H9 (cell line): ENCODE measurements at regions not wholly inside any gene's neighbourhood (a gene's known extent, or its start where the extent isn't known, plus 50 kb on each side); places are given as distances from the start of the nearest gene placed in this dataset.

Experiments used
- DNase-seq: peaks from one replicate; pipeline ENCODE4 v3.0.0-alpha.2; 2017
- H2AFZ ChIP-seq: one replicate; pipeline ENCODE4 v1.6.1; 2013; ENCODE audit warnings: mild to moderate bottlenecking, low read length, control low read depth, moderate library complexity
- H2AK5ac ChIP-seq: 2 replicates; pipeline ENCODE4 v1.6.1; 2013; ENCODE audit warnings: low read length, control low read depth, mixed read lengths; ENCODE audit not compliant: insufficient read length
- H2BK120ac ChIP-seq: one replicate; pipeline ENCODE4 v1.6.1; 2013; ENCODE audit warnings: low read depth, mild to moderate bottlenecking, low read length, control low read depth, inconsistent platforms; ENCODE audit not compliant: poor library complexity, severe bottlenecking
- H2BK12ac ChIP-seq: 2 replicates; pipeline ENCODE4 v1.6.1; 2013; ENCODE audit warnings: low read length, control low read depth, mixed read lengths, low read depth; ENCODE audit not compliant: insufficient read length
- H2BK15ac ChIP-seq: 2 replicates; pipeline ENCODE4 v1.6.1; 2013; ENCODE audit warnings: low read depth, low read length, control low read depth
- H2BK20ac ChIP-seq: one replicate; pipeline ENCODE4 v1.6.1; 2013; ENCODE audit warnings: low read depth, mild to moderate bottlenecking, low read length, control low read depth, inconsistent platforms; ENCODE audit not compliant: poor library complexity, severe bottlenecking
- H2BK5ac ChIP-seq: 2 replicates; pipeline ENCODE4 v1.6.1; 2013; ENCODE audit warnings: low read length, control low read depth, mixed read lengths; ENCODE audit not compliant: insufficient read length
- H3K14ac ChIP-seq: 2 replicates; pipeline ENCODE4 v1.6.1; 2013; ENCODE audit warnings: low read length, control low read depth; ENCODE audit not compliant: insufficient read depth
- H3K18ac ChIP-seq: 2 replicates; pipeline ENCODE4 v1.6.1; 2013; ENCODE audit warnings: low read depth, mild to moderate bottlenecking, mixed read lengths, low read length, control low read depth; ENCODE audit not compliant: insufficient read length
- H3K23ac ChIP-seq: 2 replicates; pipeline ENCODE4 v1.6.1; 2013; ENCODE audit warnings: low read length, control low read depth, mixed read lengths, low read depth; ENCODE audit not compliant: insufficient read length
- H3K23me2 ChIP-seq: 2 replicates; pipeline ENCODE4 v1.6.1; 2013; ENCODE audit warnings: low read depth, mild to moderate bottlenecking, mixed read lengths, low read length, control low read depth; ENCODE audit not compliant: insufficient read length, poor library complexity, severe bottlenecking
- H3K27ac ChIP-seq: 2 replicates; pipeline ENCODE4 v1.5.1; 2013; ENCODE audit warnings: low read length, control low read depth, mixed read lengths, low read depth; ENCODE audit not compliant: insufficient read length
- H3K27me3 ChIP-seq: 2 replicates; pipeline ENCODE4 v1.6.1; 2013; ENCODE audit warnings: low read length, control low read depth, inconsistent platforms; ENCODE audit not compliant: insufficient read depth
- H3K4ac ChIP-seq: 2 replicates; pipeline ENCODE4 v1.6.1; 2013; ENCODE audit warnings: low read depth, mild to moderate bottlenecking, control low read depth, inconsistent platforms, low read length, moderate library complexity
- H3K4me1 ChIP-seq: 2 replicates; pipeline ENCODE4 v1.6.1; 2013; ENCODE audit warnings: low read length, control low read depth, inconsistent platforms; ENCODE audit not compliant: insufficient read depth
- H3K4me2 ChIP-seq: 2 replicates; pipeline ENCODE4 v1.6.1; 2013; ENCODE audit warnings: low read length, control low read depth, mixed read lengths; ENCODE audit not compliant: insufficient read length, insufficient read depth
- H3K56ac ChIP-seq: 2 replicates; pipeline ENCODE4 v1.6.1; 2013; ENCODE audit warnings: low read depth, mild to moderate bottlenecking, mixed read lengths, low read length, control low read depth; ENCODE audit not compliant: insufficient read length
- H3K79me1 ChIP-seq: 2 replicates; pipeline ENCODE4 v1.6.1; 2013; ENCODE audit warnings: low read depth, mild to moderate bottlenecking, moderate library complexity, low read length, control low read depth, inconsistent platforms; ENCODE audit not compliant: insufficient read depth, poor library complexity, severe bottlenecking
- H3K79me2 ChIP-seq: 2 replicates; pipeline ENCODE4 v1.6.1; 2013; ENCODE audit warnings: low read length, control low read depth, inconsistent platforms; ENCODE audit not compliant: insufficient read depth
- H3K9ac ChIP-seq: 2 replicates; pipeline ENCODE4 v1.6.1; 2013; ENCODE audit warnings: low read length, control low read depth, mixed read lengths; ENCODE audit not compliant: insufficient read length; ENCODE audit errors: extremely low read depth
- H3K9me3 ChIP-seq: one replicate; pipeline ENCODE4 v1.6.1; 2013; ENCODE audit warnings: low read depth, low read length, inconsistent platforms; ENCODE audit not compliant: control insufficient read depth
- H3T11ph ChIP-seq: one replicate; pipeline ENCODE4 v1.6.1; 2013; ENCODE audit warnings: mild to moderate bottlenecking, low read length, control low read depth, inconsistent platforms
- H4K20me1 ChIP-seq: one replicate; pipeline ENCODE4 v1.6.1; 2013; ENCODE audit not compliant: control insufficient read depth, insufficient read length, insufficient read depth
- H4K5ac ChIP-seq: 2 replicates; pipeline ENCODE4 v1.6.1; 2013; ENCODE audit warnings: low read depth, mild to moderate bottlenecking, mixed read lengths, low read length, control low read depth; ENCODE audit not compliant: insufficient read length
- H4K8ac ChIP-seq: replicated peaks from 2 replicates; pipeline ENCODE4 v1.6.1; 2013; ENCODE audit warnings: low read length, control low read depth, mixed read lengths, low read depth; ENCODE audit not compliant: insufficient read length
- H4K91ac ChIP-seq: 2 replicates; pipeline ENCODE4 v1.6.1; 2013; ENCODE audit warnings: low read depth, mild to moderate bottlenecking, moderate library complexity, mixed read lengths, low read length, control low read depth; ENCODE audit not compliant: insufficient read length
- H3K27ac Mint-ChIP-seq, 3 experiments: 2 replicates in 2 of 3; 3 replicates in 1 of 3; pipeline ENCODE4 v1.8.0; 2020 to 2021; ENCODE audit warnings: mixed read lengths in 3 of 3, mild to moderate bottlenecking in 1 of 3, moderate library complexity in 1 of 3
- H3K27me3 Mint-ChIP-seq: 2 replicates; pipeline ENCODE4 v1.8.0; 2021; ENCODE audit warnings: low read depth, mild to moderate bottlenecking, moderate library complexity, mixed read lengths
- H3K36me3 Mint-ChIP-seq, 3 experiments: 2 replicates in 2 of 3; 3 replicates in 1 of 3; pipeline ENCODE4 v1.8.0; 2020 to 2021; ENCODE audit warnings: low read depth in 3 of 3, mixed read lengths in 3 of 3; ENCODE audit not compliant: insufficient read depth in 1 of 3
- H3K4me1 Mint-ChIP-seq, 2 experiments: 2 replicates each; pipeline ENCODE4 v1.8.0; 2020; ENCODE audit warnings: mixed read lengths in 2 of 2
- H3K4me3 Mint-ChIP-seq, 2 experiments: 2 replicates in 1 of 2; 3 replicates in 1 of 2; pipeline ENCODE4 v1.8.0; 2020 to 2021; ENCODE audit warnings: mild to moderate bottlenecking in 2 of 2, mixed read lengths in 2 of 2, moderate library complexity in 1 of 2
- H3K9me3 Mint-ChIP-seq, 2 experiments: 2 replicates in 1 of 2; 3 replicates in 1 of 2; pipeline ENCODE4 v1.8.0; 2020; ENCODE audit warnings: mild to moderate bottlenecking in 2 of 2, mixed read lengths in 2 of 2, moderate library complexity in 1 of 2
- CTCF ChIP-seq: fragments of 200-600 bp; sonication (generic); conservative IDR thresholded peaks from 3 replicates; pipeline ENCODE4 v1.8.0; 2021; ENCODE audit warnings: antibody characterized with exemption, mild to moderate bottlenecking
- WGBS: extraction: QIAGEN DNeasy Blood & Tissue Kit; methylation state at CpG from one replicate; pipeline ENCODE4 v1.1.7; 2013; ENCODE audit warnings: missing lambda C conversion rate, low lambda C conversion rate, mixed read lengths; ENCODE audit not compliant: insufficient read length; ENCODE audit errors: extremely low coverage; 5-methylcytosine and 5-hydroxymethylcytosine counted together

- Histone ChIP-seq H3K9me3 (no peaks in the 10 kb centered on the region), H3K79me1 (no peaks in the 10 kb centered on the region), H2BK120ac (no peak overlapping the region), H4K20me1 (no peaks in the 10 kb centered on the region), H2BK5ac (no peak overlapping the region), H3K27ac (no peak overlapping the region), H3K4me1 (no peaks in the 10 kb centered on the region; the same call in 1 of the 2 replicates), H4K91ac (no peak overlapping the region), H3K18ac (no peak overlapping the region), H3K79me2 (no peaks in the 10 kb centered on the region), H3K23me2 (no peaks in the 10 kb centered on the region), H2AFZ (no peak overlapping the region), H3K23ac (no peak overlapping the region), H2BK12ac (no peak overlapping the region), H3K4ac (no peak overlapping the region), H2AK5ac (no peak overlapping the region), H3K14ac (no peak overlapping the region), H2BK20ac (no peak overlapping the region), H3T11ph (no peak overlapping the region), H3K9ac (no peak overlapping the region), H3K27me3 (no peaks in the 10 kb centered on the region), H2BK15ac (no peak overlapping the region), H4K5ac (no peak overlapping the region), H4K8ac (no peak overlapping the region), H3K56ac (no peak overlapping the region), H3K4me2 (no peak overlapping the region)
- Mint-ChIP-seq H3K36me3 (no peaks in the 10 kb centered on the region), H3K9me3 (no peaks in the 10 kb centered on the region), H3K27me3 (no peaks in the 10 kb centered on the region), H3K27ac (no peak overlapping the region), H3K4me3 (no peak overlapping the region), H3K4me1 (peaks cover 11 to 17% of the 10 kb centered on the region in 2 experiments)
- no peak for DNase-seq
- no peak for TF ChIP-seq CTCF
- WGBS = no CpG with 5 or more reads among the region's 2 CpGs
Observed at GRCh38 chr6:139765825-139766285, 391.4 kb upstream of the CITED2 start.
